AG04450 (cell line): ENCODE measurements at regions not wholly inside any gene's neighbourhood (a gene's known extent, or its start where the extent isn't known, plus 50 kb on each side); places are given as distances from the start of the nearest gene placed in this dataset.

Experiments
- CTCF ChIA-PET: fragments of 300-600, 350-600 bp; formaldehyde crosslinking; extraction: SDS; loops from one replicate; lab custom pipeline; 2022; ENCODE audit warnings: antibody characterized with exemption, inconsistent platforms; lab: Charles Lee
- POLR2A ChIA-PET: fragments of 350-600 bp; formaldehyde crosslinking; extraction: SDS; loops from one replicate; lab custom pipeline; 2021; ENCODE audit warnings: antibody characterized with exemption, inconsistent platforms; lab: Yijun Ruan, JAX
- DNase-seq: peaks from one replicate; pipeline ENCODE4 v3.0.0-alpha.2; 2011; ENCODE audit warnings: low read depth, low spot score
- H3K27ac ChIP-seq: one replicate; pipeline ENCODE4 v1.5.1; 2012; ENCODE audit warnings: low read depth, low read length, control low read depth
- H3K27me3 ChIP-seq: one replicate; pipeline ENCODE4 v1.6.0; 2012; ENCODE audit warnings: low read length; ENCODE audit not compliant: control insufficient read depth, insufficient read depth
- H3K4me3 ChIP-seq: 2 replicates; pipeline ENCODE4 v1.5.1; 2011; ENCODE audit warnings: mild to moderate bottlenecking, low read depth, low read length, control low read depth
- H3K9me3 ChIP-seq: 2 replicates; pipeline ENCODE4 v1.5.1; 2012; ENCODE audit warnings: low read length; ENCODE audit not compliant: control insufficient read depth, insufficient read depth
- CTCF ChIP-seq: IDR thresholded peaks from 2 replicates; pipeline ENCODE4 v1.5.1; 2011; ENCODE audit warnings: low read depth, low read length, control low read depth, inconsistent platforms

GRCh38 chr3:190204200-190204599 is 83.5 kb upstream of the P3H2 start:
- no peak overlapping the region for H3K27ac ChIP-seq
- no peak for TF ChIP-seq CTCF
- H3K27me3 ChIP-seq, result no peaks in the 10 kb centered on the region
- ChIA-PET CTCF (interaction anchor here (0.9 to 1.4 kb wide), 4 partner anchors 20 to 243 kb away, joined by 3 to 6 read pairs (median 4); no protein-coding TSS in a partner anchor), POLR2A (no interaction called here)
- no peaks in the 10 kb centered on the region for H3K9me3 ChIP-seq
- no peak for DNase-seq
- H3K4me3 ChIP-seq, result no peak overlapping the region

GRCh38 chr3:190197346-190197763 is 76.7 kb upstream of the P3H2 start:
- Histone ChIP-seq H3K4me3 (no peak overlapping the region), H3K27ac (no peak overlapping the region), H3K9me3 (no peaks in the 10 kb centered on the region), H3K27me3 (no peaks in the 10 kb centered on the region)
- no peak for TF ChIP-seq CTCF
- ChIA-PET CTCF (interaction anchor here (0.6 to 4.4 kb wide), 4 partner anchors 125 to 236 kb away, joined by 3 to 28 read pairs (median 14); partner anchors contain the start of gene CLDN1), POLR2A (no interaction called here)
- no peak for DNase-seq

DNA sequence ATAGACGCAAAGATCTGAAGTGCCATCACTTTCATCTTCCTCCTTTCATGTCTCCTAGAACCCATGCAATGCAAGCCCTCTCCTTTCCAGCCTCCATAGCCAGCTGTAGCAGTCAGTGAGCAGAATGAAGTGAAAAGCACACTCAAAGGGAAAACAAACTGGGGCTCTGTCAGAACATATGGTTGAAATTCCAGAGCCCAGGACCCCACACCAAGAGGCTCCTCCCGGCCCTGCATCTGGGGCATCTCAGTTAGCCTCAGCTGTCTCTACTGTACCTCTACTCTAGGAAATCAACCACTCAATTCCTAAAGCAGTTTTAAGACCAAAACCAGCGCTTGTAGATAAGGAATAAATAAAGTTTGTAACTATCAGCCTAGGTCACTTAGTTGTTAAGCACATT is 73.8 kb upstream of the P3H2 start:
- CTCF ChIA-PET, result interaction anchor here (0.9 to 3.1 kb wide), 4 partner anchors 32 to 233 kb away, joined by 3 to 17 read pairs (median 10); no protein-coding TSS in a partner anchor
- DNase-seq, result no peak
- Histone ChIP-seq H3K27me3 (no peaks in the 10 kb centered on the region), H3K9me3 (no peaks in the 10 kb centered on the region), H3K27ac (no peak overlapping the region), H3K4me3 (no peak overlapping the region)
- POLR2A ChIA-PET, result no interaction called here
- TF ChIP-seq CTCF, result no peak

- DNase-seq, result no peak
- no peak overlapping the region for H3K4me3 ChIP-seq
- no peaks in the 10 kb centered on the region for H3K9me3 ChIP-seq
- no peak overlapping the region for H3K27ac ChIP-seq
- no peak for TF ChIP-seq CTCF
- POLR2A ChIA-PET, result no interaction called here
- CTCF ChIA-PET, result interaction anchor here (1.1 to 3.1 kb wide), 3 partner anchors 9 to 232 kb away, joined by 5 to 17 read pairs (median 16); no protein-coding TSS in a partner anchor
- H3K27me3 ChIP-seq, result no peaks in the 10 kb centered on the region
Measured at GRCh38 chr3:190193210-190193609, 72.5 kb upstream of the P3H2 start.

DNA sequence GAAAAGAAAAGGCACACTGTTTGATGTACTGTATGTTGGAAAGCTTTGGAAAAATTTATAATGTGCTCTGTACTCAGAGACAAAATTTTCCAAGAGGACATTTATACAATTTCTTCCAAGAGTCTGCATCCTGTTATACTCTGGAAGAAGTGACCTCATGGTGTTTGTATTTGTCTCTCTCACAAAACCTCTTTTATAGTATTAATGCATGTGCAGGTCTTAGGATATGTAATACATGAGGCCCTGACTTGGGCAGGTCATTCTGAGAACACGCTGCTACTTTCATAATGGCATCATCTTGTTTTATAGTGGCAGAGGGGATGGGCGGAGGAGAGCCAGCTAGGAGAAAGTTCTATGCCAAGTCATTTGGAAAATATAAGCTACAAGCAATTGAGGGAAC is 72.0 kb upstream of the P3H2 start:
- CTCF ChIA-PET, result interaction anchor here (0.5 to 3.1 kb wide), 4 partner anchors 9 to 232 kb away, joined by 4 to 17 read pairs (median 10); no protein-coding TSS in a partner anchor

More for the DNA sequence above, 72.0 kb upstream of the P3H2 start:
- POLR2A ChIA-PET, result no interaction called here
- no peak for TF ChIP-seq CTCF
- Histone ChIP-seq H3K4me3 (no peak overlapping the region), H3K9me3 (no peaks in the 10 kb centered on the region), H3K27ac (no peak overlapping the region), H3K27me3 (no peaks in the 10 kb centered on the region)
- no peak for DNase-seq
